GF-D8 (cell line): ENCODE measurements at regions not wholly inside any gene's neighbourhood (a gene's known extent, or its start where the extent isn't known, plus 50 kb on each side); places are given as distances from the start of the nearest gene placed in this dataset.
"Not testable (repeated sequence)": the region's sequence is repeated elsewhere in the genome, so short reads cannot be mapped to it uniquely, and the experiment has no call there.

Experiments used
- DNase-seq: peaks from one replicate; lab custom pipeline; 2025; lab: John Stamatoyannopoulos, UW

GRCh38 chr17:27365329-27365945, 71.5 kb downstream of the WSB1 start:
- not testable (repeated sequence) for DNase-seq

GRCh38 chr17:27366437-27366836, 72.5 kb downstream of the WSB1 start:
- no peak for DNase-seq

GRCh38 chr17:27367121-27367981, 73.4 kb downstream of the WSB1 start:
- DNase-seq: no peak

GRCh38 chr17:27368151-27368795, 74.4 kb downstream of the WSB1 start:
- DNase-seq: no peak

- DNase-seq: no peak
Observed at GRCh38 chr17:27368980-27369379, 75.1 kb downstream of the WSB1 start.

- DNase-seq: no peak
Observed at GRCh38 chr17:27370776-27371175, 76.9 kb downstream of the WSB1 start.

- DNase-seq: not testable (repeated sequence)
Observed at GRCh38 chr17:27373695-27374094, 79.8 kb downstream of the WSB1 start.

GRCh38 chr17:27376637-27377547, 79.4 kb upstream of the KSR1 start:
- DNase-seq: no peak

GRCh38 chr17:27378482-27379175, 77.6 kb upstream of the KSR1 start:
- no peak for DNase-seq

- DNase-seq: no peak
Observed at GRCh38 chr17:27379888-27380533, 76.2 kb upstream of the KSR1 start.

GRCh38 chr17:27380551-27380950, 75.7 kb upstream of the KSR1 start:
- DNase-seq: no peak

- DNase-seq: peak; percentile 6
Observed at GRCh38 chr17:27381007-27381501, 75.2 kb upstream of the KSR1 start.

- no peak for DNase-seq
Observed at GRCh38 chr17:27382025-27382424, 74.2 kb upstream of the KSR1 start.

- DNase-seq: no peak
Observed at GRCh38 chr17:27384261-27384701, 72.0 kb upstream of the KSR1 start.

- DNase-seq: no peak
Observed at GRCh38 chr17:27384726-27385125, 71.5 kb upstream of the KSR1 start.

GRCh38 chr17:27385626-27386025, 70.6 kb upstream of the KSR1 start:
- no peak for DNase-seq

GRCh38 chr17:27386206-27387075, 69.8 kb upstream of the KSR1 start:
- no peak for DNase-seq

GRCh38 chr17:27389542-27390140, 66.6 kb upstream of the KSR1 start:
- no peak for DNase-seq

- no peak for DNase-seq
Observed at GRCh38 chr17:27390540-27390939, 65.7 kb upstream of the KSR1 start.
